Loucy (cell line): ENCODE measurements at regions not wholly inside any gene's neighbourhood (a gene's known extent, or its start where the extent isn't known, plus 50 kb on each side); places are given as distances from the start of the nearest gene placed in this dataset.

Experiments
- H2AFZ ChIP-seq: fragments of 200-600 bp; sonication (generic); 2 replicates; pipeline ENCODE4 v1.6.0; 2016; ENCODE audit warnings: antibody characterized with exemption, mild to moderate bottlenecking, low read length, moderate library complexity
- H3F3A ChIP-seq: fragments of 200-600 bp; 2 replicates; pipeline ENCODE4 v1.6.0; 2016; ENCODE audit warnings: antibody characterized with exemption, low read depth, mild to moderate bottlenecking
- H3K27me3 ChIP-seq: fragments of 200-600 bp; sonication (generic); 2 replicates; pipeline ENCODE4 v1.6.1; 2014; ENCODE audit warnings: low read length, mild to moderate bottlenecking; ENCODE audit not compliant: insufficient read depth, poor library complexity, severe bottlenecking
- H3K36me3 ChIP-seq: fragments of 200-600 bp; sonication (generic); 2 replicates; pipeline ENCODE4 v1.6.1; 2016; ENCODE audit warnings: low read length; ENCODE audit not compliant: insufficient read depth
- H3K4me1 ChIP-seq: fragments of 200-600 bp; sonication (generic); 2 replicates; pipeline ENCODE4 v1.5.1; 2014; ENCODE audit warnings: low read length, mild to moderate bottlenecking; ENCODE audit not compliant: insufficient read depth, poor library complexity, severe bottlenecking
- H3K4me2 ChIP-seq: fragments of 200-600 bp; sonication (generic); 2 replicates; pipeline ENCODE4 v1.6.0; 2014; ENCODE audit warnings: antibody characterized with exemption, low read length, low read depth, mild to moderate bottlenecking; ENCODE audit not compliant: poor library complexity, severe bottlenecking
- H3K4me3 ChIP-seq: fragments of 200-600 bp; sonication (generic); 2 replicates; pipeline ENCODE4 v1.5.1; 2014; ENCODE audit warnings: low read length, mild to moderate bottlenecking, mixed read lengths; ENCODE audit not compliant: poor library complexity, severe bottlenecking
- H3K79me2 ChIP-seq: fragments of 200-600 bp; sonication (generic); 2 replicates; pipeline ENCODE4 v1.6.1; 2014; ENCODE audit warnings: low read length; ENCODE audit not compliant: insufficient read depth
- H3K9ac ChIP-seq: fragments of 200-600 bp; sonication (generic); 2 replicates; pipeline ENCODE4 v1.6.0; 2014; ENCODE audit warnings: mild to moderate bottlenecking, low read depth, low read length, moderate library complexity; ENCODE audit not compliant: poor library complexity, severe bottlenecking
- H3K9me2 ChIP-seq: fragments of 200-600 bp; sonication (generic); replicated peaks from 2 replicates; pipeline ENCODE4 v1.6.1; 2016; ENCODE audit warnings: low read depth, low read length, mixed read lengths
- H3K9me3 ChIP-seq: fragments of 200-600 bp; sonication (generic); 2 replicates; pipeline ENCODE4 v1.6.1; 2014; ENCODE audit warnings: mild to moderate bottlenecking, antibody characterized with exemption, low read length, low read depth; ENCODE audit not compliant: insufficient read depth
- H4K20me1 ChIP-seq: fragments of 200-600 bp; sonication (generic); 2 replicates; pipeline ENCODE4 v1.6.0; 2014; ENCODE audit warnings: antibody characterized with exemption, low read length, mild to moderate bottlenecking; ENCODE audit not compliant: insufficient read depth, poor library complexity, severe bottlenecking
- CTCF ChIP-seq: fragments of 200-600 bp; sonication (generic); conservative IDR thresholded peaks from 2 replicates; pipeline ENCODE4 v1.5.1; 2014; ENCODE audit warnings: mild to moderate bottlenecking, antibody characterized with exemption, low read length
- EZH2phosphoT487 ChIP-seq: fragments of 200-600 bp; IDR thresholded peaks from 2 replicates; pipeline ENCODE4 v1.6.1; 2018; ENCODE audit warnings: antibody characterized with exemption, mild to moderate bottlenecking, moderate library complexity, borderline replicate concordance

GRCh38 chr10:9291081-9291480 is 1236.6 kb downstream of the GATA3 start:
- Histone ChIP-seq H3K27me3 (peaks cover 8% of the 10 kb centered on the region), H3K9me3 (no peaks in the 10 kb centered on the region), H3F3A (no peaks in the 10 kb centered on the region), H3K36me3 (no peaks in the 10 kb centered on the region), H2AFZ (no peak overlapping the region), H3K9me2 (no peaks in the 10 kb centered on the region), H3K4me1 (no peaks in the 10 kb centered on the region), H3K79me2 (no peaks in the 10 kb centered on the region), H3K4me2 (no peak overlapping the region), H3K9ac (no peak overlapping the region), H3K4me3 (no peak overlapping the region), H4K20me1 (no peaks in the 10 kb centered on the region)
- TF ChIP-seq CTCF (no peak), EZH2phosphoT487 (no peak)

GRCh38 chr10:9294132-9294663 is 1239.7 kb downstream of the GATA3 start:
- H3K27me3 ChIP-seq, result no peaks in the 10 kb centered on the region
- no peaks in the 10 kb centered on the region for H3K79me2 ChIP-seq
- no peaks in the 10 kb centered on the region for H3F3A ChIP-seq
- no peaks in the 10 kb centered on the region for H3K9me2 ChIP-seq
- no peaks in the 10 kb centered on the region for H3K9me3 ChIP-seq
- TF ChIP-seq EZH2phosphoT487 (no peak), CTCF (no peak)
- no peaks in the 10 kb centered on the region for H3K4me1 ChIP-seq
- H2AFZ ChIP-seq, result no peak overlapping the region
- H3K4me3 ChIP-seq, result no peak overlapping the region
- H3K4me2 ChIP-seq, result no peak overlapping the region
- no peaks in the 10 kb centered on the region for H3K36me3 ChIP-seq
- no peaks in the 10 kb centered on the region for H4K20me1 ChIP-seq
- H3K9ac ChIP-seq, result no peak overlapping the region

- Histone ChIP-seq H3K4me3 (no peak overlapping the region), H3K4me2 (no peak overlapping the region), H3K9ac (no peak overlapping the region), H4K20me1 (no peaks in the 10 kb centered on the region), H3K4me1 (no peaks in the 10 kb centered on the region), H2AFZ (no peak overlapping the region), H3K36me3 (no peaks in the 10 kb centered on the region), H3K27me3 (no peaks in the 10 kb centered on the region), H3K9me3 (no peaks in the 10 kb centered on the region), H3F3A (no peaks in the 10 kb centered on the region), H3K9me2 (no peaks in the 10 kb centered on the region), H3K79me2 (no peaks in the 10 kb centered on the region)
- no peak for TF ChIP-seq CTCF
- no peak for TF ChIP-seq EZH2phosphoT487
Observed at GRCh38 chr10:9294865-9295264, 1240.4 kb downstream of the GATA3 start.
